LoVo (cell line): ENCODE measurements at regions not wholly inside any gene's neighbourhood (a gene's known extent, or its start where the extent isn't known, plus 50 kb on each side); places are given as distances from the start of the nearest gene placed in this dataset.
"Not testable (repeated sequence)": the region's sequence is repeated elsewhere in the genome, so short reads cannot be mapped to it uniquely, and the experiment has no call there.

ENCODE experiments used
- DNase-seq: peaks from one replicate; pipeline ENCODE4 v3.0.0-alpha.2; 2016; ENCODE audit warnings: low spot score

- DNase-seq = no peak
Measured at GRCh38 chr13:110008816-110009215, 222.4 kb upstream of the IRS2 start.

GRCh38 chr13:110006304-110006703 lies 219.9 kb upstream of the IRS2 start:
- DNase-seq = peak; percentile 41

- no peak for DNase-seq
Measured at GRCh38 chr13:110005563-110005962, 219.2 kb upstream of the IRS2 start.

GRCh38 chr13:110004814-110005213 lies 218.4 kb upstream of the IRS2 start:
- no peak for DNase-seq

GRCh38 chr13:110001670-110002275 lies 215.4 kb upstream of the IRS2 start:
- DNase-seq = no peak

GRCh38 chr13:110000534-110001345 lies 214.4 kb upstream of the IRS2 start:
- no peak for DNase-seq

- DNase-seq = no peak
Measured at GRCh38 chr13:109999659-110000533, 213.5 kb upstream of the IRS2 start.

- no peak for DNase-seq
Measured at GRCh38 chr13:109998684-109999533, 212.5 kb upstream of the IRS2 start.

GRCh38 chr13:109998037-109998436 lies 211.7 kb upstream of the IRS2 start:
- DNase-seq = no peak

GRCh38 chr13:109997056-109997595 lies 210.7 kb upstream of the IRS2 start:
- not testable (repeated sequence) for DNase-seq

- DNase-seq = no peak
Measured at GRCh38 chr13:109996404-109996960, 210.1 kb upstream of the IRS2 start.

GRCh38 chr13:109995578-109995977 lies 209.2 kb upstream of the IRS2 start:
- no peak for DNase-seq

- DNase-seq = no peak
Measured at GRCh38 chr13:109990296-109990695, 203.9 kb upstream of the IRS2 start.

GRCh38 chr13:109989686-109990085 lies 203.3 kb upstream of the IRS2 start:
- no peak for DNase-seq

- no peak for DNase-seq
Measured at GRCh38 chr13:109989155-109989554, 202.8 kb upstream of the IRS2 start.

GRCh38 chr13:109986851-109987250 lies 200.5 kb upstream of the IRS2 start:
- no peak for DNase-seq

- DNase-seq = no peak
Measured at GRCh38 chr13:109985871-109986450, 199.6 kb upstream of the IRS2 start.

- no peak for DNase-seq
Measured at GRCh38 chr13:109983447-109983846, 197.1 kb upstream of the IRS2 start.

GRCh38 chr13:109981000-109981399 lies 194.6 kb upstream of the IRS2 start:
- DNase-seq = no peak

- DNase-seq = not testable (repeated sequence)
Measured at GRCh38 chr13:109979676-109980075, 193.3 kb upstream of the IRS2 start.

- no peak for DNase-seq
Measured at GRCh38 chr13:109979228-109979627, 192.8 kb upstream of the IRS2 start.
